ENCODE measurements at regions not wholly inside any gene's neighbourhood (a gene's known extent, or its start where the extent isn't known, plus 50 kb on each side); places are given as distances from the start of the nearest gene placed in this dataset.
A peak's percentile ranks its signal among the peaks of the same experiment; 100 is the strongest.

GRCh38 chr12:24603371-24603770 is 345.5 kb downstream of the BCAT1 start:
- no peak for DNase-seq (ENCODE audit: low spot score)

DNA sequence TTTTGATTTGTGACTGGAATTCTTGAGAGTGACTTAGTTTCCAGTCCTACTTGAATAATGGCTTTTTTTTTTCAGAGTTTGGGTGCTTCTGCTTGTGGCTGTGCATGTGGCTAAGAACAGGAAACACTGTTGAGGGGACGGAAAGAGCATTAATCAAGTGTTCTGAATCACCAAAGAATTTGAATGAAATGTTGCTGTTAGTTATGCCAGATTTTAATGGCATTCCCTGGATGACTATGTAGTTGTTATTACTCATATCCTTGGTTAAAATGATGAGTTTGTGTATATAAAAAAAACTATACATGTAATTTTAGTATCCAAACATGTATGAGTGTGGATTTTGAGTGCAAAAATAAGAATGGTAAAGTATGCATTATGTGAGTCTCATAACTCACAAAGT is 347.9 kb downstream of the BCAT1 start:
- peak; percentile 50 for DNase-seq (ENCODE audit: low spot score)

DNA sequence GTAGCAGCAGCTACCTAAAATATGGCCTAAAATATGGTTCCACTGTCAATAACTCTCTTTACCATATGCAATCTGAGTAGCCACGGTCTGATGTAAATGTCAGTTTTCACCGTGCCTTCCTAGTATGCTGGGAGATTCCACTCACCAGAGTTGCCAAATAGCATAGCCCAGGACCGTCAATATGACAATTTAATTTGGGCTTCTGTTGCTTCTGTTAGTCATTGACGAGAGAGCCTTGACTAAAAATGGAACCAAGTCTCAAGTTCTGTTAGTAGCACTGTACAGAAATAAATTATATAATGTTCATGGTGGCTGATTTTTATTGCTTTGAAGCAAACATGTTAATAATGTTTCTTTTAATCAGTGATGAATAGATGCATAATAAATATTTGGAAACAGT is 348.4 kb downstream of the BCAT1 start:
- no peak for DNase-seq (ENCODE audit: low spot score)

GRCh38 chr12:24599736-24600135 is 349.2 kb downstream of the BCAT1 start:
- DNase-seq (ENCODE audit: low spot score) = no peak

- no peak for DNase-seq (ENCODE audit: low spot score)
Measured at GRCh38 chr12:24597580-24597979, 351.3 kb downstream of the BCAT1 start.

- peak; percentile 27 for DNase-seq (ENCODE audit: low spot score)
Measured at GRCh38 chr12:24596768-24597388, 352.0 kb downstream of the BCAT1 start.

GRCh38 chr12:24595652-24596235 is 353.2 kb downstream of the BCAT1 start:
- DNase-seq (ENCODE audit: low spot score) = no peak

- DNase-seq (ENCODE audit: low spot score) = no peak
Measured at GRCh38 chr12:24591715-24592440, 357.0 kb downstream of the BCAT1 start.

GRCh38 chr12:24591079-24591626 is 357.7 kb downstream of the BCAT1 start:
- DNase-seq (ENCODE audit: low spot score) = no peak

DNA sequence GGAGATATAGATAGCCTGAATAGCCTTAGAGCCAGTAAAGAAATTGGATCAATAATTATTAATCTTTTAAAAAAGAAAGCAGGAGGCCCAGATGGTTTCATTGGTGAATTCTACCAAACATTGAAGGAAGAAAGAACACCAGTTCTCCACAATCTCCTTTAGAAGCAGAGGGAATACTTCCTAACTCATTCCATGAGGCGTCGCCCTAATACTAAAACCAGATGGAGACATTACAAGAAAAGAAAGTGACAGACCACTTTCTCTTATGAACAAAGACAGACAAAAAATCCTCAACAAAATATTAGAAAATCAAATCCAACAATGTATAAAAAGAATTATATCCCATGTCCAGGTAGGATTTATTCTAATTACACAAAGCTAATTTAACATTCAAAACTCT is 362.6 kb downstream of the BCAT1 start:
- no peak for DNase-seq (ENCODE audit: low spot score)

DNA sequence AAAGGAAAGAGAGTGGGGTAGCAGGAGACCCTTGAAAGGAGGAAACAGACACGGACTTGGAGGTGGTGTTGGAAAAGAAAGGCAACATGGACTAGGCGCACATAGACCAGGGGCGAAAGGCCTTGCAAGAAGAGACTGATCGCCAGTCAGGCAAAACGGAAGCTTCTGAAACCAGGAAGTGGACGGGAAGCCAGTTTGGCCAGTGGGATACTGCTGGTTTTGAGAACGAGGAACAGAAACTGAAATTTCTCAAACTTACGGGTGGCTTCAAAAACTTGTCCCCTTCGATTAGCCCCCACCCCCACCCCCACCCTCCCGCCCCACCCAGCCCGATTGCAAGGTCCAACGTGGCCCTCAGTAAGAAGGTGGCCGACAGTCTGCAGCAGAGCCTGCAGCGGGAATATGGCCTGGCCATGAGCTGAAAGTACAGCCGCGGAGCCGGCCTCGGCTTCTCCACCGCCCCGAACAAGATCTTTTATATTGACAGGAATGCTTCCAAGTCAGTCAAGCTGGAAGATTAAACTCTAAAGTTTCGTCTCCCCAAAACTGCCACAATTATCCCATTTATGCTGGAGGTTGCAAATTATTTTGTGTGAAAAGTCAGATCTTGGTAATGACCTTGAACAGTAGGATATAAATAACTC is 364.7 kb downstream of the BCAT1 start:
- DNase-seq (ENCODE audit: low spot score) = no peak

GRCh38 chr12:24582954-24583601 is 365.8 kb downstream of the BCAT1 start:
- no peak for DNase-seq (ENCODE audit: low spot score)

GRCh38 chr12:24574538-24574937 is 374.4 kb downstream of the BCAT1 start:
- DNase-seq (ENCODE audit: low spot score) = no peak

DNA sequence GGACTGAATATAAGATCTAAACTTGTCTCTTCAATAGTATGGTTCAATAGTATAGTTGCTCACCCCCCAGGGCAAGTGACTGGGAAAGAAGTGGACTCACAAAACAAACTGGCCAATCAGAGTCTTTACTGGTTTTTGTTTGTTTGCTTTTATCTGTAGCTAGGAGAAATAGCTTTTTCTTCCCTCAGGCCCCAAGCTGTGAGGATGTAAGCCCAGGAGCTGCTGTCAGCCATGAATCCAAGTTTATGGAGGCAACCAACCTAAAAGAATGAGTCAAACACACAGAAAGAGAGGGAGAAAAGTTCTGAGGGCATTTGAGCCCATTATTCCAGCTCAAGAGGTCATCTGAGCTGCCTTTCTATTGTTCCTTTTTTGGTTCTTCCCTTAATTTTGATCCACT is 375.3 kb downstream of the BCAT1 start:
- DNase-seq (ENCODE audit: low spot score) = no peak

DNA sequence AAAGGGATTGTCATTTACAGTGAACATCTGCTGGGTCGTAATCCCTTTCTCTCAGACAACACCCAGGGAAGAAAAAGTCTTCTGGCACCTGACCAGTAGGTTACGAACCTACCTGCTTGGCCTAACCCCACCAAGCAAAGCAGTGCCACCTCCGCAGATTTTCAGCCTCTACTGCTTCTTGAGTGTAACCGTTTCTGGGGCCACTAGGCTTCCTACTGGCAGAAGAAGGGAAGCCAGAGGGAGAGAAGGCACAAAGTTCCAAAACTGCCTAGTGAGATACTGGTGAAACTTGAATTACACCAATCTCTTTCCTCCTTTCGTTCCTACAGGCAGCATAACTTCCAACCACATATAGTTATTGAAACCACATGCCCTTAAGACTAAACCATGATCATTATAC is 383.6 kb downstream of the BCAT1 start:
- no peak for DNase-seq (ENCODE audit: low spot score)

DNA sequence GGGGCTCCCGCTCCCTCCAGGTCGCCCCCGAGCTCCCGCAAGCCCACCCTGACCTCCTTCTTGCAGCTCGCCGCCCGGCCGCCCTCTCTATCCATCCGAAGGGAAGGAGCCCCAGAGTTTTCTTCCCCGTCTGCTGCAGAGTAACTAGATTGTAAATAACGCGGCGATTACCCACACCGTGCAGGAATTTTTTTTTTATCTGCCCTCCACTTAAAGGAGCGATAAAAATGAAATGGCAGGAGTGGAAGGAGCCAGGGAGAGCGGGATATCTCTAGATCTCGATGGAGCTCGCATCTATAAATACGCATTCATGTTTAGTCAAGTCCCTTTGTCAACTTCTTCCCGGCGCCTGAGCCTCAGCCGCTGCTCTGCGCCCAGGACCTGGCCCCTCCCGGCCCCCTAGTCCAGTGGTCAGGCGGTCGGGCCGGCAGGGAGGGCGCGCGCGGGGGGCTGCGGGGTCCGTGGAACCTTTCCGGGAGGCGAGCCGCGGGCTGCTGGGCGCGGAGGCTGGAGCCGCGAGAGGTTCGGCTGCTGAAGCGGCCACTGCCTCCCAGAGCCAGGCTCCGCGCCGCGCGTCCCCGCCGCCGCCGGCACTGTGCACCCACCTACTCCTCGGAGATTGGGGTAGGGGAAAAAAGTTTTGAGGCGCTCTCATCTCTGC is 386.0 kb downstream of the BCAT1 start:
- peak; percentile 65 for DNase-seq (ENCODE audit: low spot score)

- DNase-seq (ENCODE audit: low spot score) = peak; percentile 81
Measured at GRCh38 chr12:24561882-24562770, 386.8 kb downstream of the BCAT1 start.

GRCh38 chr12:24561411-24561871 is 387.5 kb downstream of the BCAT1 start:
- peak; percentile 60 for DNase-seq (ENCODE audit: low spot score)

GRCh38 chr12:24560831-24561271 is 388.1 kb downstream of the BCAT1 start:
- DNase-seq (ENCODE audit: low spot score) = peak; percentile 22

DNA sequence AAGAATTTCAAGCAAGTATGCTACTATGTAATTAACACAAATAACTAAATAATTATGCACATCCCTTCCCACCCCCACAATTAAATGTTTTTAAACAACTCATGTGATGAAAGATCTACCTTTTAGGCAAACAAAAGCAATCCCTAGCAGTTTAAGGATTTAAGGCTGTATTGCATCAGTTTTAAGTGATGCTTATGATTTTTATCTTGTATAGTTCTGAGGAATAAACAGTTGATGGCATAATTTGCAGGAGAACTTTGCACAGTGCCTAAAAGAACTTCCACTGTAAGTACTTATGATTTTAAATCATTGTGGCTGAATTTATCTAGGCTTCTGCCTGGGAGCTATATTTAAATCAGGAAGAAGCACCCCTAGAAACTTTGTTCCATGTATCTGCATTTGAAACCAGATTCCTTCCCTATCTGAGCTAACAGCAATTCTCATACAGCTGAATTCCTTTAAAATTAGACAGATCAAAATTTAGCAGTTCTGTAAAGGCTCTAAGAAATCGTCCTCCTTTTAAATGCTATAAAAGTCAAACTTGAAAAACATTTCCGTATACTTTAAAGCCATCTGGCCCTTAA is 388.6 kb downstream of the BCAT1 start:
- no peak for DNase-seq (ENCODE audit: low spot score)
